C1 segment of cervical spinal cord (tissue), 14 donors: ENCODE measurements at regions not wholly inside any gene's neighbourhood (a gene's known extent, or its start where the extent isn't known, plus 50 kb on each side); places are given as distances from the start of the nearest gene placed in this dataset.
"Not testable (repeated sequence)": the region's sequence is repeated elsewhere in the genome, so short reads cannot be mapped to it uniquely, and the experiment has no call there.

Experiments
- DNase-seq, 14 donors: peaks; one replicate each; lab custom pipeline; 2025; lab: John Stamatoyannopoulos, UW

DNA sequence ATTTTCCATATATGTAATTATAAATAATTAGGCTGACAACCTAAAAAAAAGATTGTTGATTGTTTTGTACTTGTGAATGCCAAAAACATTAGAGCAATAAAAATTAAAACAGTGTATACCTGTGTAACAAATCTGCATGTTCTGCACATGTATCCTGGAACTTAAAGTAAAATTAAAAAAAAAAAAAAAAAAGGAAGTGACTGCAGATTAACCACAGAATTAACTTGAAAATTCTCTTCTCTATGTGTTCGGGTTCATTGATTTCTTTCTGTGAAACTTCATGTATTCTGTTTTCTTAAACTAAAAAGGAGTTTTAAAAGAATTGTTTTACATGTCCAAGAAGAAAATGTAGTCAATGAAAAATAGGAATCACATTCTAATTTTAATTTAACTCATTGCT, 95.7 kb downstream of the FASLG start:
- DNase-seq, result no peak

DNA sequence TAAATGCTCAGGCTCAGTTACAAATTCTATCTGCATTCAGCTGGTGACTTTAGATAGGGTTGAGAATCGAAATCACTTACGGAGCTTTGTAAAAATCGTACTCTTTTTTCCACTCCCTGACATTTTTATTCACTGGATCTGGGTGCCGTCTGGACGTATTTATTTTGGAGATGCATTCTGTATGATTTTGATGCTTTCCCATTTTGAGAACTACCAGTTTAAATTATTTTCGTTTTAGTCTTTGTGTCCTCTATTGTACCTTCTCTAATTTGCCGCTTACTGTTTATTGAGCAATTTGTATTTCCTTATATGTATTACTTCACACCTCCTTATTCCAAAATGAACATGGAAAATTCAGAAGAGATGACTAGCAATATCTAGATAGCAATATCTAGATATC, 96.2 kb downstream of the FASLG start:
- no peak for DNase-seq

DNA sequence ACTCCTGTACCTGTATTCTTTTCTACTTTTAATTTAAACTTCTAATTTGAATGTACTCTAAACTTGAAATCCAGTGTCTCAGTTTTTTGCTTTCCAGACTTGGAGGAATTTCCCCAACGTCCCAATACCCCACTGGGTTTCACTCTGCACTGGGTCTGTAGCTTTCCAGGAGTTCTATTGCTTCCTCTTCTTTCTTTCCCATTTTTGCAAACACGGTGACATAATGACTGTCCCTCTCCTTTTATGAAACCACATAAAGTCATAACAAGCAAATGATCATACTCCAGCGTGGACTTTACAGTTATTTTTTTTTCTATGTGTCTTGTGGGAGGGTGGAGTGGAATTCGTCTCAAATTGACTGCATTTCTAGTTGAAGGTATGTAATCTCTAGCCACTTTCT, 97.1 kb downstream of the FASLG start:
- DNase-seq, result no peak

DNA sequence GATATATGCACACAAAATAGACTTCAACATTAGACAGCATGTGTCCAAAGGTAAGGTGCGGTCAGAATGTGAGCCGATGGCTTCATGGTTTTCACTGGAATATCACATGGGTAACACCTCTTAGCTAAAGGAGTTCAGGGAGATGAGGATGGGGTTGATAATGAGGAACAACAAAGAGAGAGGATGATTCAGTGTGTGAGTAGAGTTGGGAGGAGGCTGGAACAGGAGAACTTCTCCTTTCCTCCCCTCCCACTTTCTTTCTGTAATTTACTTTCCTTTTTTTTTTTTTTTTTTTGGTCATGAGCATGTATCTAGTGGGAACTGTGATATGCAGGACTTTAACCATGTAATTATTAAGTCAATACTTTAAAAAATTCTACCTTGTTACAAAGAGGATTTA, 99.4 kb downstream of the FASLG start:
- no peak for DNase-seq

DNA sequence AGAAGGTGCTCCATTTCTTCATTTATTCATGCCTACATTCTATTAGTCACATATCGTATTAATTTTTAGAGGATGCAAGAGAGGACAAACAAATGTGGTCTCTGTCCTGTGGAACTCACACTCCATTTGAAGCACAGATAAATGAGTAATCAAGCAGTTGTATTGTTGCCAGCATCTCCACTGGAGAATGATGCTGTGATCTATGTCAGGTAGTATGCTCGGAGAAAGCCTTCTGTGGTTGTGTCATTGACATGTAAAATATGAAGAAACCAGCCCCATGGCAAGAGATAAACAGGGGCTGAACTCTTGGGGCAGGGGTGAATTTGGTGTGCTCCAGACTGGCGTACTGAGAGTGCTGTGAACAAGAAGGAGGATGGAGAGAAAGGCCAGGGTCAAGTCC, 101.2 kb downstream of the FASLG start:
- no peak for DNase-seq

GRCh38 chr1:172761581-172762486, 102.9 kb downstream of the FASLG start:
- no peak for DNase-seq

DNA sequence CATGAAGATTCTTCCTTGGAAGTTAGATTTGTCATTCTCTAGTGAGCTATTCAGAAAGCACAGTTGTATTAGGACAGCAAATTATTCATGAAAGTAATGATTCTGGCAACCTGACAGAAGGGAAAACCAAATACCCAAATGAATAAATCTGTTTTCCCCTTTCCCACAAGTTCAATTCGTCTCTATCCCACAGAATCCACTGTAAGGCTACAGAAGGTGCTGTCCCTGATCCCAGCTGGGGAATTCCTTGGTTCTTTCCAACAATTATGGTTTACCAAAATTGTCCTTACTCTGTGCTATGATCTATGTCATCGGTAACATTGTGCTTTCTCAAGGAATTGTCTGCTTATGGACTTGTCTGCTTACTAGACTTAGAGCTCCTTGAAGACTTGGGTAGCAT, 104.2 kb downstream of the FASLG start:
- no peak for DNase-seq

- DNase-seq, result no peak
Observed at GRCh38 chr1:172764378-172764777, 105.5 kb downstream of the FASLG start.

DNA sequence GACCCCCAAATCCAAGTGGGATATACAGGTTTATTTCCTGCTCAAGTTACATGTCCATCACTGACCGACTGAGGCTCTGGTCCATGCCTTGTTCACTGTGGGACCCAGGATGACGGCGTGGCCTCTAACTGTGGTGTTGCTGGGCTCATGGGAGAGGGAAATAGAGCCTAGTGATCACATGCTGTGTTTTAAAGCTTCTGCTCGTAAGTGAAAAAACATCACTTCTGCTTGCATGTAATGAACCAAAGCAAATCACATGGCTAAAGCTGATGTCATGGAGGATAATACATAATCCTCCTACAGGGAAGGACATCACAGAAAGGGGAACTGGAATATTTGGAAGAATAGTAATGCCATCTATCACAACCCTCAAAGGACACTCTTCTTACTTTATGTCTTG, 107.6 kb downstream of the FASLG start:
- peak in 1 of 14 donors; percentile 1 for DNase-seq

- no peak for DNase-seq
Observed at GRCh38 chr1:172770071-172770470, 111.2 kb downstream of the FASLG start.

DNA sequence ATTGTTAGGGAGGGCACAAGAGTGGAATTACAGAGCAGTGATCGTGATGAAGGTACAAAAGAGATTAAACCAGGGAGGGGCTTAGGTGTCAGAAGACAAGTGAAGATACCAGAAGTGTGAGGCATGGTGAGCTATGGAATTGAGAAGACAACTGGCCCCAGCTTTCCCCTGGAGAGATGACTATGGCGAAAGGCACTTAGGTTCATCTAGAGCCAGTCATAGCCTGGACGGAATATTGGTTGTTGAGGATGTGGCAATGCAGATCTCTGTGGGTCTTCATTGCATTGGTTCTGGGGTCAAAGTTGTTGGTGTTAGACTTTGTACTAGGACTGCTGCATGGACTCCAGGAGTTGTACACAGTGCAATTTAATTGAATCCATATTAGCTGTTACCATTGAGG, 115.7 kb downstream of the FASLG start:
- DNase-seq, result no peak

- no peak for DNase-seq
Observed at GRCh38 chr1:172775606-172776005, 116.7 kb downstream of the FASLG start.

DNA sequence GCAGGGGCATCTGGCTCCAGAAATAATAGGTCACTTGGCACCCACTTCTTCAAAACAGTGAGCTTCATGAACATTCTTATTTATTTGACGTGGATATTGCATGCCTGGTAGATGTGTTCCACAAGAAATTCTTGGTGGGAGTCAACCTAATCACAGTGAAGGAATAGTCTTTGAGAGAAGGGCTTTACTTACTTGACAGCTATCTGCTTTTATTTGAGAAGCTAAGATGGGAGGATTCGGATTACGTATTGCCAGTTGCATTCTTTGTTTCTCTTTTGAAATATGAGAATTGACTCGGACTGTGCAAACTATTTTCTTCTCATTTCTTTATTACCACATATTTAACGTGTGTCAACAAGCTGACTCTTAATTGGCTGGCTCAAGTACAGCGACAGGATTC, 117.2 kb downstream of the FASLG start:
- DNase-seq, result no peak

GRCh38 chr1:172777767-172778166, 118.9 kb downstream of the FASLG start:
- no peak for DNase-seq

DNA sequence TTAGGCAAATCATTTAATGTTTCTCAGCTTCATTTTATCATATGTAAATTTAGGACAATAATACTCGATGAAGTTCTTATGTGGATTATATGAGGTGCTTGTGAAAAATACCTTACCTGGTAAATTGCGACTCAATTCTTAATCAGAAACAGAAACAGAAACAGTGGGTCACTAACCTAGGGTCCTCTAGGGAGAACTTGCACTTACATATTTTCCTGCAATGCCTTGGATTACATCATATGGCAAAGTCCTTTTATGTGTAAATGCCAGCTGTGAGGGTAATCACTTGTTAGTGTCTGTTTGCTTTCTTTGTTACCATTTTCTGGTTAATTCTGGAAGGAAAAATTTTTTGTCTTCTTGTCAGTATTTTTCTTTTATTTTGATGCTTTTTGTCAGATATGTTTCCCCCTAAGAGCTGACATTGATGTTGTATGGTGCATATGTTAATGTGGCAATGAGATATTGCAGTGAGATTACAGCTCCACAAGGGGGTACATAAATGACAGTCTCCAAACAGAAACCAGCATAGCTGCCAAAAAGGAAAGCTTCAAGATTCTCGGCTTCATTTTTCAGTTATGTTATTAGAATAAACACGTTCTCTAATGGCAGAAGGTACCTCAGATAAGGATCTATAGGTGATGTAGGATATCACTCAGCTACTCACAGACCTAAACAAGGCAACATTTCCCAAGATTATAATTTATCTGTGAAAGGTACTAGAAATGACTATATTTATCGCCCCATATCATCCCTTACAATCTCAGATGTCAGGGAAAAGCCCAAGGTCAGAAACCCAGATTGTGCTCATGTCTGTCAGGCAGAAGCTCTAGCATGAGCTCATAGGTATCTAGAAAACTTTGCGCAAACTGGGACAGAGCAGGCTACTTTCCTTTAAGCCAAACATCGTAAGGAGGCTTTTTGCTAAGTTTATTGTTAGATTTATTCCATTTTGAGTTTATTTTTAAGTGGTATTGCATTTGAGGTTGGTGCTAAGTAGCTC, 119.9 kb downstream of the FASLG start:
- no peak for DNase-seq

GRCh38 chr1:172779491-172779890, 120.6 kb downstream of the FASLG start:
- no peak for DNase-seq

DNA sequence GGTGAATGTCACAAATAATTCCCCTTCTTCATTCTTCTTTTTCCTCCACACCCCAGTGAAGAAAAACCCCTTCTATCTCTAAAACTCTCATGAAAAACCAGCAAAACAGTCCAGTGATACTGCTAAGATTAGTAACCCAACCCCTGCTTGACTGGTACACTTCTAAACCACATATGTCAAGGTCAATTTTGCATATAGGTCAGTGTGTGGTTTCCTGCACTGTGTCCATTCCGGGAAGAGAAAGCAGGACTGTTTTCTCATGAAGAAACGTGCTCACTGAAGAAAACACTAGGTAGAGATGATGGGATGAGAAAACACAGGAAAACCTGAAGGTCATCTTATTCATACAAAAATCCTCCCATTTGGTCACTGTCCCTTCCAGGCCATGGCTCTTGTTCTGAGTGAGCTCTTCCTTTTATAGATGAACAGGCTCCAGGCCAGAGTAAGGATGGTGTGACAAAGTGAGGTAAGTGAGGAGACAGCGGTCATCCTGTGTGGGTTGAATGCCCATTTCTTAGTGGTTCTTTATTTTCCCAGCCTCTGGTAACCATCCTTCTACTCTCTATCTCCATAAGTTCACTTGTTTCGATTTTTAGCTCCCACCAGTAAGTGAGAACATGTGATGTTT, 122.7 kb downstream of the FASLG start:
- no peak for DNase-seq

DNA sequence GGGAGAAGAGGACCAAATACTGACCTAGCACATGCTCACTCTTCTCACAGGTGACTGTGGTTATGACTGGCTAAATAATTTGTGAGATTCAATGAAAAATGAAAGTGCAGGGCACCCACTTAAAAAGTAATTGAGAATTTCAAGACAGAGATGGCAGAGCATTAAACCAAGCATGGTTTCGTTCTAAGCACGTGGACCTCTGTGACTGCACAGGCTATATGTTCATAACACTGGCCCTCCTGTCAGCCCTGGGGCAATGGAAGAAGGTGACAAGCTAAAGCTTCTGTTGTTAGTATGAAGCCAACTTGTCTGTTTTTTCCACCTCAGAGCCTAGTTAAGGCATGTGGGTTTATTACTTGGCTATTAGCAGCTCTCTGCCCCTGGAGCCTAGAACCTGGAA, 130.9 kb downstream of the FASLG start:
- DNase-seq, result no peak

DNA sequence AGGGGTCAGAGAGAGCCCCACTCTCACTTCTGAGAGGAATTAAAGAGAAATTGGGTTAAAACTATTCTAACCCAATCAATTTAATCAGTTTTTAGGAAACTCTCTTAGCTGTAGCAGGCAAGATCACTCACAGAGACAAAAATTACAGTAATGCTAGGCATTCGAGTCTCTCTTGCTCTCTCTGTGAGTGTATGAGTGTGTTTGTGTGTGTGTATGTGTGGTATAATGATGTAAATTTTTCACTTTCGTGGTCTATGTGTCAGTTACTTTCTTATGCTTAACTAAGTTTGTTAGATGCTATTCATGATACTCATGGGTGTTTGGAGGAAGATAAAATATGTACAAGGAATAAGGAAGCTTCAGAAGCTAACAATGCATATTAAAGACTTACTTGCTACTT, 131.3 kb downstream of the FASLG start:
- no peak for DNase-seq

DNA sequence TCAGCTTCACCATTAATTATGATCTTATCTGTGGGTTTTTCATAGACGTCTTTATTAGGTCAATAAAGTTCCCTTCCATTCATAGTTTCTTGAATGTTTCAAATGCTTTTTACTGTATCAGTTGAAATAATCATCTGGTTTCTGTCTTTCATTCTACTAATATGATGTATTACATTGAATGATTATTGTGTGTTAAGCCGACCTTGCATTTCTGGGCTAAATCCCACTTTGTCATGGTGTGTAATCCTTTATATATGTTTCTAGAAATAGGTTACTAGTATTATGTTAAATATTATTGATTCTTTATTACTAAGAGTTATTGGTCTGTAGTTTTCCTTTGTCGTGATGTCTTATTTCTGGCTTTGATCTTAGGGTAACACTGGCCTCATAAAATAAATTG, 134.9 kb downstream of the FASLG start:
- DNase-seq, result no peak

DNA sequence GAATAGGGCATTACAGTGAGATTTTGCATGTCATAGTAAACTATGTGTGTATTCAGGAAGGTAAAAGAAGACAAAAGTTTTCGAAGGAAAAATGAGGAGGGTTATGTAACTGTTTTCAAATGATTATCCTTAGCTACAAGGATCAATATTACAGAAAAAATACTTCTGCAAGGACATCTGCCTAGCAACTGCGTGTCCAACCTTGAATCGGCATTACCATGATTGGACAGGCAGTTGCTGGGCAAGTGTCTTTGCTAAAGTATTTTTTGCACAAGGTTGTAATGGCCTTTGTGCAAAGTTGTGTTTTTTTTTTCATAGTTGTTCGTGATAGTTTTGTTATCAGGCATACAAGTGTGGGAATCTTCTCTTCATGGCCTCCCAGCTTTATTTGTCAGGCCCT, 136.8 kb downstream of the FASLG start:
- DNase-seq, result no peak

DNA sequence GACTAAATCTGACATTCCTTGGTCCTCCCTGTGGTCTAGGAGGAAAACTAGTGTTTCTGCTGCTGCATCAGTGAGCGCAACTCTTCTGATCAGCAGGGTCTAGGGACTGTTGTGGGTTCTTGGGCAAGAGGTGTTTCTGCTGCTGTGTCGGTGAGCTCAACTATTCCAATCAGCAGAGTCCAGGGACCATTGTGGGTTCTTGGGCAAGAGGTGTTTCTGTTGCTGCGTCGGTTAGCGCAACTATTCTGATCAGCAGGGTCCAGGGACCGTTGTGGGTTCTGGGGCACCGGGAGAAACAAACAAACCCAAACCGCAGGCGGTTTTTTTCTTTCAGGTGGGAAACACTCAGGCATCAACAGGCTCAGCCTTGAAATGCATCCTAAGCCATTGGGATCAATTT, 140.9 kb downstream of the FASLG start:
- DNase-seq, result not testable (repeated sequence)
